Lower leg skin (tissue), 4 donors: ENCODE measurements at regions not wholly inside any gene's neighbourhood (a gene's known extent, or its start where the extent isn't known, plus 50 kb on each side); places are given as distances from the start of the nearest gene placed in this dataset.
A peak's percentile ranks its signal among the peaks of the same experiment; 100 is the strongest.

Experiments
- DNase-seq, 2 donors: peaks; one replicate each; pipeline ENCODE4 v3.0.0-alpha.2; 2019; ENCODE audit warnings: low spot score in 2 of 2
- H3K4me3 ChIP-seq: fragments of 200-600 bp; sonication (generic); 2 replicates; pipeline ENCODE4 v1.5.1; 2017; ENCODE audit warnings: mild to moderate bottlenecking, low read depth; ENCODE audit not compliant: poor library complexity, severe bottlenecking
- CTCF ChIP-seq, 3 donors: fragments of 450-650 bp; IDR thresholded peaks; one replicate each; pipeline ENCODE4 v1.5.1; 2016; ENCODE audit warnings: antibody characterized with exemption in 3 of 3, mild to moderate bottlenecking in 3 of 3, moderate library complexity in 2 of 3
- POLR2A ChIP-seq, 2 donors: fragments of 450-650 bp; IDR thresholded peaks; one replicate each; pipeline ENCODE4 v1.6.1; 2016 to 2017; ENCODE audit warnings: antibody characterized with exemption in 2 of 2, mild to moderate bottlenecking in 1 of 2, moderate library complexity in 1 of 2
- WGBS, 2 donors: methylation state at CpG; one replicate each; pipeline ENCODE4 v1.1.5; 2018; 5-methylcytosine and 5-hydroxymethylcytosine counted together
- intact Hi-C: fragments of 100-400 bp; cut with DNase I; formaldehyde crosslinking; loops from one replicate; pipeline ENCODE4 v1.15.0; 2023; ENCODE audit warnings: low total_unique reads

- no peak overlapping the region for H3K4me3 ChIP-seq
- TF ChIP-seq POLR2A (IDR thresholded peaks at IDR 0.05) (no peak), CTCF (IDR thresholded peaks at IDR 0.05) (no peak)
- DNase-seq, result no peak
- intact Hi-C loops, result no loop called here
- WGBS, 2 donors, result 70 to 74% methylated on average over 5 of the region's 5 CpGs
These were observed 70.6 kb upstream of the CPEB4 start for GRCh38 chr5:173817561-173817960.

- TF ChIP-seq POLR2A (IDR thresholded peaks at IDR 0.05) (no peak), CTCF (IDR thresholded peaks at IDR 0.05) (no peak)
- H3K4me3 ChIP-seq, result no peak overlapping the region
- intact Hi-C loops, result no loop called here
- 87 to 88% methylated on average over 3 of the region's 3 CpGs for WGBS, 2 donors
- DNase-seq, result no peak
These were observed 68.6 kb upstream of the CPEB4 start for GRCh38 chr5:173819521-173819920.

DNA sequence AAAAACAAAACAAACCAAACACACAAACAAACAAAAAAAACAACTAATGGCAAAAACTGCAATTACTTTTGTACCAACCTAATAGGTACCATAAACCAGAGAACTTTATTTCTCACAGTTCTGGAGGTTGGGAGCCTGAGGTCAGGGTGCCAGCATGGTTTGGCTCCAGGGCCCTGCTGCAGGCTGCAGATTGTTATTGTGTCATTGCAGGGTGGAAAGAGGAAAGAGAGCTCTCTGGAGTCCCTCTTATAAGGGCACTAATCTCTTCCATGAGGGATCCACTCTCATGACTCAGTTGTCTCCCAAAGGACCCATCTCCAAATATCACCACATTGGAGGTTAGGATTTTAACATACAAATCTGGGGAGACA, 64.9 kb upstream of the CPEB4 start:
- no peak for DNase-seq
- intact Hi-C loops, result no loop called here
- no peak for TF ChIP-seq CTCF (IDR thresholded peaks at IDR 0.05)
- no peak for TF ChIP-seq POLR2A (IDR thresholded peaks at IDR 0.05)
- H3K4me3 ChIP-seq, result no peak overlapping the region

DNA sequence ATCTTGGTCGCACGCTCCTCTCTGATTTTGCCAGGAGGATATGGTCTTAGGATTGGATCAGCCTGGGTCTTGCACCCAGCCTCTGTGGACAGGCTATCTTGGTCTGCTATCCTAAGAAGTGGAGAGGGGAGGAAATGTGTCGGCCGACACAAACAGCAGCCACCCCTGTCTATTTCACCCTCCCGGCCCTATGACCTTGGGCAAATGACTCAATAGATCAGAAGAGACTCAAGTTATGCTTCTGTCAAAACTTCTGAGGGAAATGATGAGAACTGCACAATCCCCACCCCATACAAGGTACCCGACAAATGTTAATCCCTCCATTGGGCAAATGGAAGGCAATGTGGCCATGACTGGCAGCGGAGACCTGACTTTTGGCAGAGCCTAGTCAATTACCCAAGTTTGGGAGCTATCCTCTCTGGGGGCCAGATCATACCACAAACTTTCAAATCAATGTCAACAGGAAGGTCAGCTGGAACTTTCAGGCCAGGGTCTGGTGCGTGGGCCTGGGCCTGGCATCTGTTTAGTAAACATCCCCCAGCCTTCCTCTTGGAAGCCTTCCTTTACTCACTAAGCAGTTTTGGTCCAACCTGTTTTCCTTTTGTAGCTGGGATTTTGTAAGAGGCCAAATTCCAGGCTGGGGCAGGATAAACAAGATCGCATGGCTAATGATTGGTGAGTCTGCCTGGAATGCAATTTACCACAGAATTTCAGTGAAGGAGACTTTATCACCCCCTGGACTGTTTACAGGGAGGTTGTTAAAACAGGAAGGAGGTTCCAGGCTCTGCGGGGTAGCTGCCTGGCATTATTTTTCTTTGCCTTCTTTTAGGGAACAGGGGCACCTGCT, 64.2 kb upstream of the CPEB4 start:
- no peak overlapping the region for H3K4me3 ChIP-seq
- 61 to 66% methylated on average over 10 of the region's 10 CpGs for WGBS, 2 donors
- intact Hi-C loops, result no loop called here
- TF ChIP-seq CTCF (IDR thresholded peaks at IDR 0.05) (no peak), POLR2A (IDR thresholded peaks at IDR 0.05) (no peak)
- DNase-seq, result no peak

DNA sequence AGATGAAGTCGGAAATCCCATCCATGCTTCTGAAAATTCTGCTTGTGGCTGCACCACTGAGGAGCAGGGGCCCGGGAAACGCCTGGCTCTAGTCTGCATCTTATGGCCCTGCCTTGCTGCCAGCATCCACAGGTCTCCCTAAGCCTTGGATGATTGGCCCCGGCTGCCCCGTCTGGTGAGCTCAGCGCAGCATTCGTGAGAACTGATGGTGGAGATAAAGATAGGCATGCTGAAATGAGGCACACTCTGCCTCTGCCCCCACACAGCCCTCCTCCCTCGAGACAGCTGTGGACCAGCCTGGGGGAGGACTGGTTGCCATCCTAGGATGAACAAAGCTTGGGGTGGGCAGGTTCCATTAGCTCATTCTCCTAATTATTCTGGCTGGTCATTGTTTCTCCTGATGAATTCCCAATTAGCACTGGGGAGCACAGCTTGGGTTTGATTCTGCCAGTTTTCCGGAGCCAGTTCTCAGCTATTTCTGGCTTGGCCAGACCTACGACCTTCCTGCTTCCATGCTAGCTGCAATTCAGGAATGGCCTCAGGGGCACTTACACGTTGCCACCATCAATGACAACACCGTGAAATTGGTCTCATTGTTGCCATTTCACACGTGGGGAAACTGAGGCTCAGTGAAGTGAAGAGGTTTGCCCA, 62.8 kb upstream of the CPEB4 start:
- 53 to 60% methylated on average over 13 of the region's 13 CpGs for WGBS, 2 donors
- intact Hi-C loops, result loop anchor here (5.0 kb wide), 1 partner anchor 1652 kb away; the partner anchor contains the start of gene SFXN1
- DNase-seq, result peak in 1 of 2 donors; percentile 54

More for the DNA sequence above, 62.8 kb upstream of the CPEB4 start:
- no peak overlapping the region for H3K4me3 ChIP-seq
- no peak for TF ChIP-seq CTCF (IDR thresholded peaks at IDR 0.05)
- TF ChIP-seq POLR2A (IDR thresholded peaks at IDR 0.05), result no peak
